Stimulated activated CD4-positive, alpha-beta T cell treated with anti-CD3 and anti-CD28 coated beads, TNF-alpha, amount 100 ng/mL, for 4 hours (primary cell): ENCODE measurements at regions not wholly inside any gene's neighbourhood (a gene's known extent, or its start where the extent isn't known, plus 50 kb on each side); places are given as distances from the start of the nearest gene placed in this dataset.

Experiments
- DNase-seq, 3 experiments: peaks; one replicate each; pipeline ENCODE4 v3.0.0-alpha.2; 2020; ENCODE audit warnings: low read depth in 3 of 3

DNA sequence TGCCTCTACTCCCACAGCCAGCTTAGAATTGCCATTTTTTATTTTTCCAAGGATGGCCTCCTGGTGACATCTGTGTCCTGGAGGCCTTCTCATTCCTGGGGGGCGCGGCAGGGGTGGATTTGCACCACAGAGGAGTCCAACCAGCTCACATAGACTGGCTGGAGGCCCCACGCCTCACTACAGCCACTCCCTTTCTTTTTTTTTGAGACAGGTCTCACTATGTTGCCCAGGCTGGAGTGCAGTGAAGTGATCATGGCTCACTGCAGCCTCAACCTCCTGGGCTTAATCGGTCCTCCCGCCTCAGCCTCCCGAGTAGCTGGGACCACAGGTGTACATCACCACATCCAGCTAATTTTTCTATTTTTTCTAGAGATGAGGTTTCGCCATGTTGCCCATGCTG lies 57.6 kb upstream of the DOCK1 start:
- no peak for DNase-seq

DNA sequence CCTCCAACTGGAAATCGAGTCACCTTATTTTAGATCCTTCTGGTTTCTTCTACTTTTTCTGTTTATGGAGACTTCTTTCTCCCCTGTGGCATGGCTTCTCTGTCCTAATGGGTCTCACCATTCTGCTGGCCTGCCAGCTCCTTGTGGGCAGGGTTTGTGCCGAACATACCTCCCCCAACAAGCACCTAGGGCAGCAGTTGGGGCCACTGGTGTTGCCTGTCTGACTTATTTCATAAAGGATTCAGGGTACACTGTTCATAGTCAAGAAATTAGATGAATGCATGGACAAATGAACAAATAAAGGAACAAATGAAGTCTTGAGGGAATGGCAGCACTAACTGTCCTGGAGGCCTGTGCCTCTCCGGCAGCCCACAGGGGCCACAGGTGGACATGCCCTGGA lies 55.6 kb upstream of the DOCK1 start:
- DNase-seq = no peak

DNA sequence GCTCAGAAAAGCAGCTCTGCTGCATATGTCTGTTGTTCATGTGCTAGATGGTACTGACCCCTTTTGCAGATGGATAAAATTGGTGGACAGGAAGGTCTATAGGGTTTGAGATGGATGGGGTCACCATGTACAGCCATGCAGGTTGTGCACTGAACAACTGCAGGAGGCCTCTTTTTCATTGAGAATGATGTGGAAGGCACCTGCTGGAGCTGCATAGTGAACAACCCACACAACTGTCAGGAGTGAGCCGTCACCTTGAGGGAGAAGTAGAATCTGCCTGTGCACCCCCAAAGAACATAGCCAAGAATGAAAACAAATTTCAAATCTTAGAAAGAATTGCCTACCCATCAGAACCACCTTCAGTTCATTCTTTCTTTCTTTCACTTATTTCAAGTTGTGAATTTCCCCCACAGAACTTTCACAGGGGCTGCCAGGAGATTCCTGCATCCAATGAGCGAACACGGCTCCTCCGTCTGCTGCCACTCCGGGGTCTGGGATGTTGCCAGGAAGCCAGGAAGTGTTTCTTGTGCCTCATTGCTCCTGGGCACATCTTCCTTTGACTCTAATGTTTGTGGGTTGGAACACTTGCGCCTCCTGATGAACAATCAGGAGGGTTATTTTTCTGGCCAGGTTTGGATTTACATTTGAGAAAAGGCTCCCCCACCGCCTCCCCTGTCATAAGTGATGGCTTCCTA lies 53.7 kb upstream of the DOCK1 start:
- DNase-seq = no peak

DNA sequence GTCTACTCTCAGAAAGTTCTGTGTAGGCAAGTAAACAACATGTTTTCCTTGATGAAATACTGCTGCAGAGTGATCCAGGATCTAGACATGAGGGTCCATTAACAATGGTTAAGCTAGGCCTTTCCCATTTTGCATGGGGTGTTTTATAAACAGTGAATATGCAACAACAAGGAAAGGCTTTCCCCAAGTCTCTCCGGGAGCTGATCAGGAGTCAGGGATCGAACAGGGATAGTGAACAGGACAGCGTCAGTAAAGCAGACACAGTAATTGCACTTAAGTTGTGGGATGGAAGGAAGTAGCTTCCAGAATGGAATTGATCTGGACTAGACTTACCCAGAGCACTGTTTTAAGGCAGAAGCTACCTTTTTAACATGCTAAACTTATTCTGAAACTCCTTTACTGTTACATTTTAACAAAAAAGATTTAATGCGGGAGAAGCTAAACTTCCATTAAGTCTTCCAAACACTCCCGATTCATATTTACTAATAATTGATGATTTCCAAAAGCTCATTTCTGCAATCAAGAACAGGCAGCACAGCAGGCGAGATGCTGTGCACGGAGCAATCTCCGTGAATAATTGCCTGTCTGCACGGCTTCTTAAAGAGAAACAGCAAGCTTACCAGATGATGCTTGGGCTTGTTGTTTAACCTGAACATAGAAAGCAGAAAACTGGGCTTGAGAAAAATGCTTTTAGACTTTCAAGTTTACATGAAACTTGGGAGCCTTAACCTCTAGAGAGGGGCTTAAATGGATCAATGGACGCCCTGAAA lies 50.3 kb upstream of the DOCK1 start:
- DNase-seq = no peak
